ENCODE measurements at regions not wholly inside any gene's neighbourhood (a gene's known extent, or its start where the extent isn't known, plus 50 kb on each side); places are given as distances from the start of the nearest gene placed in this dataset.

DNA sequence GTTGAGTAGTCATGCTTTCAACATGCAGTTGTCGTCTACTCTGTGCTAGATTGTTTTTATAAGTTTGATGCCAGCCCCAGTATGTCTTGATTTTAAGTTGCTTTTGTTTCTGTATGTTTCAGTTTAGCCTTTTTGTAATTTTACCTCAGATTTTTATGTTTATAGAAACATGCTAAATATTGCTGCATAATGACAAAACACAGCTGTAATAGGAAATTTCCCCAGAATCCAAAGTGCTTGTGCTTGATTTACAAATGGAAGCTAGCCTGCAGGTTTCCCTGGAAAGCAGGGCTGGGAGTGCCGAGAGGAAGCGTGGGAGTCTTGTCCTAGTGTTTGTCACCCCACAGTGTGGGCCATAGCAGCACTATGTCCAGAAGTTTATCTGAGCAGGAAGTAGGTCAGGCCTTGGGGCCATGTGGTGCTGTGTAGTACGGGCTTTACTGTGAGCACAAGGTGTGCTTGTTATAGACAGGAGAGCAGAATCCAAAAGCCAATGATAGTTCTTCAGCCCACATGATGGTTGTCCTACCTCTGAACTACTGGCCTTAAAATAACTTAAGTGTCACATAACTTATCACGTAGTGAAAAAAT lies 100.0 kb upstream of the NREP start:
- no TSS peak for BruUV-seq (replicated peaks)
- Histone ChIP-seq H3K36me3 (ENCODE audit: control insufficient read depth, insufficient read depth, low read length) (no peaks in the 10 kb centered on the region), H3K27me3 (ENCODE audit: control insufficient read depth, insufficient read depth, low read length) (no peaks in the 10 kb centered on the region), H3K9me3 (ENCODE audit: control insufficient read depth, insufficient read depth, low read depth, low read length) (no peaks in the 10 kb centered on the region), H3K4me3 (ENCODE audit: low read depth in 2 of 2, low read length in 2 of 2) (no peak overlapping the region), H3K4me1 (ENCODE audit: control insufficient read depth, insufficient read depth, low read length) (no peaks in the 10 kb centered on the region), H3K27ac (ENCODE audit: low read length) (no peak overlapping the region)
- TF ChIP-seq POLR2AphosphoS5 (IDR thresholded peaks at IDR 0.05; ENCODE audit: low read depth, low read length) (no peak), TCF7L2 (IDR thresholded peaks at IDR 0.05; ENCODE audit: low read depth, low read length) (no peak)
- POLR2A ChIA-PET = no interaction called here
- ATAC-seq = no peak
- intact Hi-C loops (cut with micrococcal nuclease; ENCODE audit: unreplicated experiment) = no loop called here
- in situ Hi-C loops (cut with HindIII; ENCODE audit: low pct_unique_long_range_greater_than_20kb, low sequenced_read_pairs) = no loop called here
- DNase-seq (ENCODE audit: low read depth, low spot score) = no peak
- CTCF ChIA-PET = no interaction called here

DNA sequence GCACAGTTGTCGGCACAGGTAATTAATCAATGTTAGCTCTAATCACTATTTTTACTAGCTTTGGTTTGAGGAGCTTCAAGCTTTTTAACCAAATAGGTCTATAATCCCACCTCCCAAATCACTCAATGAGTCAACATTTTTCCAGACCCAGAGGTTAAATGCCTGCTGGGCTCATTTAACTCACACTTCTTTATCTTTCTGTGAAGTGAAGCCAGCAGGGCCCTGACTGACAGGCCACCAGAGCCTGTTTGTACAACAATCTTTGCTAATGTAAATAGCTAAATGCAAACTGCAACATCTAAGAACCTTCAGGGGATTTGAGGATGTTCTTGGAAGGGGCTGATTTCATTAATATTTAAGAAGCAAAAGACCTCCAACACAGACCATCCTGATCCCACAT lies 98.4 kb upstream of the NREP start:
- Histone ChIP-seq H3K27me3 (ENCODE audit: control insufficient read depth, insufficient read depth, low read length) (no peaks in the 10 kb centered on the region), H3K9me3 (ENCODE audit: control insufficient read depth, insufficient read depth, low read depth, low read length) (no peaks in the 10 kb centered on the region), H3K36me3 (ENCODE audit: control insufficient read depth, insufficient read depth, low read length) (no peaks in the 10 kb centered on the region), H3K27ac (ENCODE audit: low read length) (no peak overlapping the region), H3K4me3 (ENCODE audit: low read depth in 2 of 2, low read length in 2 of 2) (no peak overlapping the region), H3K4me1 (ENCODE audit: control insufficient read depth, insufficient read depth, low read length) (no peaks in the 10 kb centered on the region)
- ChIA-PET CTCF (no interaction called here), POLR2A (no interaction called here)
- no TSS peak for BruUV-seq (replicated peaks)
- TF ChIP-seq POLR2AphosphoS5 (IDR thresholded peaks at IDR 0.05; ENCODE audit: low read depth, low read length) (no peak), TCF7L2 (IDR thresholded peaks at IDR 0.05; ENCODE audit: low read depth, low read length) (no peak), SIN3A (IDR thresholded peaks at IDR 0.05; ENCODE audit: borderline replicate concordance, insufficient read depth, low read depth, low read length) (no peak)
- TF ChIP-seq, protein P1, sequence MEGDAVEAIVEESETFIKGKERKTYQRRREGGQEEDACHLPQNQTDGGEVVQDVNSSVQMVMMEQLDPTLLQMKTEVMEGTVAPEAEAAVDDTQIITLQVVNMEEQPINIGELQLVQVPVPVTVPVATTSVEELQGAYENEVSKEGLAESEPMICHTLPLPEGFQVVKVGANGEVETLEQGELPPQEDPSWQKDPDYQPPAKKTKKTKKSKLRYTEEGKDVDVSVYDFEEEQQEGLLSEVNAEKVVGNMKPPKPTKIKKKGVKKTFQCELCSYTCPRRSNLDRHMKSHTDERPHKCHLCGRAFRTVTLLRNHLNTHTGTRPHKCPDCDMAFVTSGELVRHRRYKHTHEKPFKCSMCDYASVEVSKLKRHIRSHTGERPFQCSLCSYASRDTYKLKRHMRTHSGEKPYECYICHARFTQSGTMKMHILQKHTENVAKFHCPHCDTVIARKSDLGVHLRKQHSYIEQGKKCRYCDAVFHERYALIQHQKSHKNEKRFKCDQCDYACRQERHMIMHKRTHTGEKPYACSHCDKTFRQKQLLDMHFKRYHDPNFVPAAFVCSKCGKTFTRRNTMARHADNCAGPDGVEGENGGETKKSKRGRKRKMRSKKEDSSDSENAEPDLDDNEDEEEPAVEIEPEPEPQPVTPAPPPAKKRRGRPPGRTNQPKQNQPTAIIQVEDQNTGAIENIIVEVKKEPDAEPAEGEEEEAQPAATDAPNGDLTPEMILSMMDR (IDR thresholded peaks at IDR 0.05) = no peak
- TF ChIP-seq, protein P2, sequence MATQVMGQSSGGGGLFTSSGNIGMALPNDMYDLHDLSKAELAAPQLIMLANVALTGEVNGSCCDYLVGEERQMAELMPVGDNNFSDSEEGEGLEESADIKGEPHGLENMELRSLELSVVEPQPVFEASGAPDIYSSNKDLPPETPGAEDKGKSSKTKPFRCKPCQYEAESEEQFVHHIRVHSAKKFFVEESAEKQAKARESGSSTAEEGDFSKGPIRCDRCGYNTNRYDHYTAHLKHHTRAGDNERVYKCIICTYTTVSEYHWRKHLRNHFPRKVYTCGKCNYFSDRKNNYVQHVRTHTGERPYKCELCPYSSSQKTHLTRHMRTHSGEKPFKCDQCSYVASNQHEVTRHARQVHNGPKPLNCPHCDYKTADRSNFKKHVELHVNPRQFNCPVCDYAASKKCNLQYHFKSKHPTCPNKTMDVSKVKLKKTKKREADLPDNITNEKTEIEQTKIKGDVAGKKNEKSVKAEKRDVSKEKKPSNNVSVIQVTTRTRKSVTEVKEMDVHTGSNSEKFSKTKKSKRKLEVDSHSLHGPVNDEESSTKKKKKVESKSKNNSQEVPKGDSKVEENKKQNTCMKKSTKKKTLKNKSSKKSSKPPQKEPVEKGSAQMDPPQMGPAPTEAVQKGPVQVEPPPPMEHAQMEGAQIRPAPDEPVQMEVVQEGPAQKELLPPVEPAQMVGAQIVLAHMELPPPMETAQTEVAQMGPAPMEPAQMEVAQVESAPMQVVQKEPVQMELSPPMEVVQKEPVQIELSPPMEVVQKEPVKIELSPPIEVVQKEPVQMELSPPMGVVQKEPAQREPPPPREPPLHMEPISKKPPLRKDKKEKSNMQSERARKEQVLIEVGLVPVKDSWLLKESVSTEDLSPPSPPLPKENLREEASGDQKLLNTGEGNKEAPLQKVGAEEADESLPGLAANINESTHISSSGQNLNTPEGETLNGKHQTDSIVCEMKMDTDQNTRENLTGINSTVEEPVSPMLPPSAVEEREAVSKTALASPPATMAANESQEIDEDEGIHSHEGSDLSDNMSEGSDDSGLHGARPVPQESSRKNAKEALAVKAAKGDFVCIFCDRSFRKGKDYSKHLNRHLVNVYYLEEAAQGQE (IDR thresholded peaks at IDR 0.05; ENCODE audit: insufficient read depth in 1 of 2, low read depth in 2 of 2, low read length in 1 of 2) = no peak
- in situ Hi-C loops (cut with HindIII; ENCODE audit: low pct_unique_long_range_greater_than_20kb, low sequenced_read_pairs) = no loop called here
- intact Hi-C loops (cut with micrococcal nuclease; ENCODE audit: unreplicated experiment) = no loop called here
- ATAC-seq = no peak
- DNase-seq (ENCODE audit: low read depth, low spot score) = no peak

DNA sequence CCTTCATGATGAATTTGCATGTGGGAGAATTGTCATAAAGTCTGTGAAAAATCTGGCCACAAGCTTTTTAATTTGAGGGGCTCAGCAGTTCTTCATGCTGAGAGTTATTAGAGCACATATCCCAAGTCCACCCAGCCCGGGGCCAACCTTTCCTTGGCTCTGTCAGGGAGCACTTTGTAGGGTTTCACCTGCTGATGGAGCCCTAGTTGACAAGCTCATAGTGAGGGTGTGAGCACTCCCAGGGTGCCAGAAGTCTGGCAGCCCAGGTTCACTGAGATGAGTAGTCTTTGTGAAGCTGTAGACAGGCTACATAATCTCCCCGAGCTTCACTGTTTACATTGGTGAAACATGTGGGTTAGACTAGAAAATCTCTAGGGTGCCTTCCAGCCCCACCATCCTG lies 97.2 kb upstream of the NREP start:
- Histone ChIP-seq H3K4me1 (ENCODE audit: control insufficient read depth, insufficient read depth, low read length) (no peaks in the 10 kb centered on the region), H3K36me3 (ENCODE audit: control insufficient read depth, insufficient read depth, low read length) (no peaks in the 10 kb centered on the region), H3K27me3 (ENCODE audit: control insufficient read depth, insufficient read depth, low read length) (no peaks in the 10 kb centered on the region), H3K27ac (ENCODE audit: low read length) (no peak overlapping the region), H3K9me3 (ENCODE audit: control insufficient read depth, insufficient read depth, low read depth, low read length) (no peaks in the 10 kb centered on the region), H3K4me3 (ENCODE audit: low read depth in 2 of 2, low read length in 2 of 2) (no peak overlapping the region)
- no TSS peak for BruUV-seq (replicated peaks)
- DNase-seq (ENCODE audit: low read depth, low spot score) (no peak), ATAC-seq (no peak)
- CTCF ChIA-PET = no interaction called here
- intact Hi-C loops (cut with micrococcal nuclease; ENCODE audit: unreplicated experiment) = no loop called here
- TF ChIP-seq SIN3A (IDR thresholded peaks at IDR 0.05; ENCODE audit: borderline replicate concordance, insufficient read depth, low read depth, low read length) = no peak
- TF ChIP-seq, protein P1 (IDR thresholded peaks at IDR 0.05) = no peak
- TF ChIP-seq TCF7L2 (IDR thresholded peaks at IDR 0.05; ENCODE audit: low read depth, low read length) = no peak
- TF ChIP-seq POLR2AphosphoS5 (IDR thresholded peaks at IDR 0.05; ENCODE audit: low read depth, low read length) = no peak
- TF ChIP-seq, protein P2 (IDR thresholded peaks at IDR 0.05; ENCODE audit: insufficient read depth in 1 of 2, low read depth in 2 of 2, low read length in 1 of 2) = no peak
- POLR2A ChIA-PET = no interaction called here
- in situ Hi-C loops (cut with HindIII; ENCODE audit: low pct_unique_long_range_greater_than_20kb, low sequenced_read_pairs) = no loop called here

All from Panc1 (cell line).